H9 (cell line): ENCODE measurements at regions not wholly inside any gene's neighbourhood (a gene's known extent, or its start where the extent isn't known, plus 50 kb on each side); places are given as distances from the start of the nearest gene placed in this dataset.

ENCODE experiments used
- DNase-seq: peaks from one replicate; pipeline ENCODE4 v3.0.0-alpha.2; 2017
- H2AFZ ChIP-seq: one replicate; pipeline ENCODE4 v1.6.1; 2013; ENCODE audit warnings: mild to moderate bottlenecking, low read length, control low read depth, moderate library complexity
- H2AK5ac ChIP-seq: 2 replicates; pipeline ENCODE4 v1.6.1; 2013; ENCODE audit warnings: low read length, control low read depth, mixed read lengths; ENCODE audit not compliant: insufficient read length
- H2BK120ac ChIP-seq: one replicate; pipeline ENCODE4 v1.6.1; 2013; ENCODE audit warnings: low read depth, mild to moderate bottlenecking, low read length, control low read depth, inconsistent platforms; ENCODE audit not compliant: poor library complexity, severe bottlenecking
- H2BK12ac ChIP-seq: 2 replicates; pipeline ENCODE4 v1.6.1; 2013; ENCODE audit warnings: low read length, control low read depth, mixed read lengths, low read depth; ENCODE audit not compliant: insufficient read length
- H2BK15ac ChIP-seq: 2 replicates; pipeline ENCODE4 v1.6.1; 2013; ENCODE audit warnings: low read depth, low read length, control low read depth
- H2BK20ac ChIP-seq: one replicate; pipeline ENCODE4 v1.6.1; 2013; ENCODE audit warnings: low read depth, mild to moderate bottlenecking, low read length, control low read depth, inconsistent platforms; ENCODE audit not compliant: poor library complexity, severe bottlenecking
- H2BK5ac ChIP-seq: 2 replicates; pipeline ENCODE4 v1.6.1; 2013; ENCODE audit warnings: low read length, control low read depth, mixed read lengths; ENCODE audit not compliant: insufficient read length
- H3K14ac ChIP-seq: 2 replicates; pipeline ENCODE4 v1.6.1; 2013; ENCODE audit warnings: low read length, control low read depth; ENCODE audit not compliant: insufficient read depth
- H3K18ac ChIP-seq: 2 replicates; pipeline ENCODE4 v1.6.1; 2013; ENCODE audit warnings: low read depth, mild to moderate bottlenecking, mixed read lengths, low read length, control low read depth; ENCODE audit not compliant: insufficient read length
- H3K23ac ChIP-seq: 2 replicates; pipeline ENCODE4 v1.6.1; 2013; ENCODE audit warnings: low read length, control low read depth, mixed read lengths, low read depth; ENCODE audit not compliant: insufficient read length
- H3K23me2 ChIP-seq: 2 replicates; pipeline ENCODE4 v1.6.1; 2013; ENCODE audit warnings: low read depth, mild to moderate bottlenecking, mixed read lengths, low read length, control low read depth; ENCODE audit not compliant: insufficient read length, poor library complexity, severe bottlenecking
- H3K27ac ChIP-seq: 2 replicates; pipeline ENCODE4 v1.5.1; 2013; ENCODE audit warnings: low read length, control low read depth, mixed read lengths, low read depth; ENCODE audit not compliant: insufficient read length
- H3K27me3 ChIP-seq: 2 replicates; pipeline ENCODE4 v1.6.1; 2013; ENCODE audit warnings: low read length, control low read depth, inconsistent platforms; ENCODE audit not compliant: insufficient read depth
- H3K4ac ChIP-seq: 2 replicates; pipeline ENCODE4 v1.6.1; 2013; ENCODE audit warnings: low read depth, mild to moderate bottlenecking, control low read depth, inconsistent platforms, low read length, moderate library complexity
- H3K4me1 ChIP-seq: 2 replicates; pipeline ENCODE4 v1.6.1; 2013; ENCODE audit warnings: low read length, control low read depth, inconsistent platforms; ENCODE audit not compliant: insufficient read depth
- H3K4me2 ChIP-seq: 2 replicates; pipeline ENCODE4 v1.6.1; 2013; ENCODE audit warnings: low read length, control low read depth, mixed read lengths; ENCODE audit not compliant: insufficient read length, insufficient read depth
- H3K56ac ChIP-seq: 2 replicates; pipeline ENCODE4 v1.6.1; 2013; ENCODE audit warnings: low read depth, mild to moderate bottlenecking, mixed read lengths, low read length, control low read depth; ENCODE audit not compliant: insufficient read length
- H3K79me1 ChIP-seq: 2 replicates; pipeline ENCODE4 v1.6.1; 2013; ENCODE audit warnings: low read depth, mild to moderate bottlenecking, moderate library complexity, low read length, control low read depth, inconsistent platforms; ENCODE audit not compliant: insufficient read depth, poor library complexity, severe bottlenecking
- H3K79me2 ChIP-seq: 2 replicates; pipeline ENCODE4 v1.6.1; 2013; ENCODE audit warnings: low read length, control low read depth, inconsistent platforms; ENCODE audit not compliant: insufficient read depth
- H3K9ac ChIP-seq: 2 replicates; pipeline ENCODE4 v1.6.1; 2013; ENCODE audit warnings: low read length, control low read depth, mixed read lengths; ENCODE audit not compliant: insufficient read length; ENCODE audit errors: extremely low read depth
- H3K9me3 ChIP-seq: one replicate; pipeline ENCODE4 v1.6.1; 2013; ENCODE audit warnings: low read depth, low read length, inconsistent platforms; ENCODE audit not compliant: control insufficient read depth
- H3T11ph ChIP-seq: one replicate; pipeline ENCODE4 v1.6.1; 2013; ENCODE audit warnings: mild to moderate bottlenecking, low read length, control low read depth, inconsistent platforms
- H4K20me1 ChIP-seq: one replicate; pipeline ENCODE4 v1.6.1; 2013; ENCODE audit not compliant: control insufficient read depth, insufficient read length, insufficient read depth
- H4K5ac ChIP-seq: 2 replicates; pipeline ENCODE4 v1.6.1; 2013; ENCODE audit warnings: low read depth, mild to moderate bottlenecking, mixed read lengths, low read length, control low read depth; ENCODE audit not compliant: insufficient read length
- H4K8ac ChIP-seq: replicated peaks from 2 replicates; pipeline ENCODE4 v1.6.1; 2013; ENCODE audit warnings: low read length, control low read depth, mixed read lengths, low read depth; ENCODE audit not compliant: insufficient read length
- H4K91ac ChIP-seq: 2 replicates; pipeline ENCODE4 v1.6.1; 2013; ENCODE audit warnings: low read depth, mild to moderate bottlenecking, moderate library complexity, mixed read lengths, low read length, control low read depth; ENCODE audit not compliant: insufficient read length
- H3K27ac Mint-ChIP-seq, 3 experiments: 2 replicates in 2 of 3; 3 replicates in 1 of 3; pipeline ENCODE4 v1.8.0; 2020 to 2021; ENCODE audit warnings: mixed read lengths in 3 of 3, mild to moderate bottlenecking in 1 of 3, moderate library complexity in 1 of 3
- H3K27me3 Mint-ChIP-seq: 2 replicates; pipeline ENCODE4 v1.8.0; 2021; ENCODE audit warnings: low read depth, mild to moderate bottlenecking, moderate library complexity, mixed read lengths
- H3K36me3 Mint-ChIP-seq, 3 experiments: 2 replicates in 2 of 3; 3 replicates in 1 of 3; pipeline ENCODE4 v1.8.0; 2020 to 2021; ENCODE audit warnings: low read depth in 3 of 3, mixed read lengths in 3 of 3; ENCODE audit not compliant: insufficient read depth in 1 of 3
- H3K4me1 Mint-ChIP-seq, 2 experiments: 2 replicates each; pipeline ENCODE4 v1.8.0; 2020; ENCODE audit warnings: mixed read lengths in 2 of 2
- H3K4me3 Mint-ChIP-seq, 2 experiments: 2 replicates in 1 of 2; 3 replicates in 1 of 2; pipeline ENCODE4 v1.8.0; 2020 to 2021; ENCODE audit warnings: mild to moderate bottlenecking in 2 of 2, mixed read lengths in 2 of 2, moderate library complexity in 1 of 2
- H3K9me3 Mint-ChIP-seq, 2 experiments: 2 replicates in 1 of 2; 3 replicates in 1 of 2; pipeline ENCODE4 v1.8.0; 2020; ENCODE audit warnings: mild to moderate bottlenecking in 2 of 2, mixed read lengths in 2 of 2, moderate library complexity in 1 of 2
- CTCF ChIP-seq: fragments of 200-600 bp; sonication (generic); conservative IDR thresholded peaks from 3 replicates; pipeline ENCODE4 v1.8.0; 2021; ENCODE audit warnings: antibody characterized with exemption, mild to moderate bottlenecking
- WGBS: extraction: QIAGEN DNeasy Blood & Tissue Kit; methylation state at CpG from one replicate; pipeline ENCODE4 v1.1.7; 2013; ENCODE audit warnings: missing lambda C conversion rate, low lambda C conversion rate, mixed read lengths; ENCODE audit not compliant: insufficient read length; ENCODE audit errors: extremely low coverage; 5-methylcytosine and 5-hydroxymethylcytosine counted together

- DNase-seq = no peak
- Histone ChIP-seq H3K79me1 (no peaks in the 10 kb centered on the region), H3K4ac (no peak overlapping the region), H3K9ac (no peak overlapping the region), H3K9me3 (no peaks in the 10 kb centered on the region), H2BK12ac (no peak overlapping the region), H2AK5ac (no peak overlapping the region), H3K4me2 (no peak overlapping the region), H2AFZ (no peak overlapping the region), H3K4me1 (no peaks in the 10 kb centered on the region), H2BK120ac (no peak overlapping the region), H3K14ac (no peak overlapping the region), H2BK5ac (no peak overlapping the region), H4K8ac (no peak overlapping the region), H3K79me2 (no peaks in the 10 kb centered on the region), H3K27ac (no peak overlapping the region), H4K91ac (no peak overlapping the region), H3K56ac (no peak overlapping the region), H2BK20ac (no peak overlapping the region), H3K27me3 (no peaks in the 10 kb centered on the region), H4K5ac (no peak overlapping the region), H3T11ph (no peak overlapping the region), H3K18ac (no peak overlapping the region), H3K23ac (no peak overlapping the region), H3K23me2 (no peaks in the 10 kb centered on the region), H4K20me1 (no peaks in the 10 kb centered on the region), H2BK15ac (no peak overlapping the region)
- Mint-ChIP-seq H3K9me3 (no peaks in the 10 kb centered on the region; a peak in 1 of 5 replicates), H3K4me1 (no peaks in the 10 kb centered on the region), H3K4me3 (no peak overlapping the region), H3K36me3 (no peaks in the 10 kb centered on the region), H3K27ac (no peak overlapping the region), H3K27me3 (peaks cover 2% of the 10 kb centered on the region)
- TF ChIP-seq CTCF = no peak
- WGBS = no CpG with 5 or more reads among the region's 6 CpGs
Observed at GRCh38 chr9:84598921-84599636, 70.5 kb upstream of the NTRK2 start.
